H9 (cell line): ENCODE measurements at regions not wholly inside any gene's neighbourhood (a gene's known extent, or its start where the extent isn't known, plus 50 kb on each side); places are given as distances from the start of the nearest gene placed in this dataset.

Experiments
- DNase-seq: peaks from one replicate; pipeline ENCODE4 v3.0.0-alpha.2; 2017
- H2AFZ ChIP-seq: one replicate; pipeline ENCODE4 v1.6.1; 2013; ENCODE audit warnings: mild to moderate bottlenecking, low read length, control low read depth, moderate library complexity
- H2AK5ac ChIP-seq: 2 replicates; pipeline ENCODE4 v1.6.1; 2013; ENCODE audit warnings: low read length, control low read depth, mixed read lengths; ENCODE audit not compliant: insufficient read length
- H2BK120ac ChIP-seq: one replicate; pipeline ENCODE4 v1.6.1; 2013; ENCODE audit warnings: low read depth, mild to moderate bottlenecking, low read length, control low read depth, inconsistent platforms; ENCODE audit not compliant: poor library complexity, severe bottlenecking
- H2BK12ac ChIP-seq: 2 replicates; pipeline ENCODE4 v1.6.1; 2013; ENCODE audit warnings: low read length, control low read depth, mixed read lengths, low read depth; ENCODE audit not compliant: insufficient read length
- H2BK15ac ChIP-seq: 2 replicates; pipeline ENCODE4 v1.6.1; 2013; ENCODE audit warnings: low read depth, low read length, control low read depth
- H2BK20ac ChIP-seq: one replicate; pipeline ENCODE4 v1.6.1; 2013; ENCODE audit warnings: low read depth, mild to moderate bottlenecking, low read length, control low read depth, inconsistent platforms; ENCODE audit not compliant: poor library complexity, severe bottlenecking
- H2BK5ac ChIP-seq: 2 replicates; pipeline ENCODE4 v1.6.1; 2013; ENCODE audit warnings: low read length, control low read depth, mixed read lengths; ENCODE audit not compliant: insufficient read length
- H3K14ac ChIP-seq: 2 replicates; pipeline ENCODE4 v1.6.1; 2013; ENCODE audit warnings: low read length, control low read depth; ENCODE audit not compliant: insufficient read depth
- H3K18ac ChIP-seq: 2 replicates; pipeline ENCODE4 v1.6.1; 2013; ENCODE audit warnings: low read depth, mild to moderate bottlenecking, mixed read lengths, low read length, control low read depth; ENCODE audit not compliant: insufficient read length
- H3K23ac ChIP-seq: 2 replicates; pipeline ENCODE4 v1.6.1; 2013; ENCODE audit warnings: low read length, control low read depth, mixed read lengths, low read depth; ENCODE audit not compliant: insufficient read length
- H3K23me2 ChIP-seq: 2 replicates; pipeline ENCODE4 v1.6.1; 2013; ENCODE audit warnings: low read depth, mild to moderate bottlenecking, mixed read lengths, low read length, control low read depth; ENCODE audit not compliant: insufficient read length, poor library complexity, severe bottlenecking
- H3K27ac ChIP-seq: 2 replicates; pipeline ENCODE4 v1.5.1; 2013; ENCODE audit warnings: low read length, control low read depth, mixed read lengths, low read depth; ENCODE audit not compliant: insufficient read length
- H3K27me3 ChIP-seq: 2 replicates; pipeline ENCODE4 v1.6.1; 2013; ENCODE audit warnings: low read length, control low read depth, inconsistent platforms; ENCODE audit not compliant: insufficient read depth
- H3K4ac ChIP-seq: 2 replicates; pipeline ENCODE4 v1.6.1; 2013; ENCODE audit warnings: low read depth, mild to moderate bottlenecking, control low read depth, inconsistent platforms, low read length, moderate library complexity
- H3K4me1 ChIP-seq: 2 replicates; pipeline ENCODE4 v1.6.1; 2013; ENCODE audit warnings: low read length, control low read depth, inconsistent platforms; ENCODE audit not compliant: insufficient read depth
- H3K4me2 ChIP-seq: 2 replicates; pipeline ENCODE4 v1.6.1; 2013; ENCODE audit warnings: low read length, control low read depth, mixed read lengths; ENCODE audit not compliant: insufficient read length, insufficient read depth
- H3K56ac ChIP-seq: 2 replicates; pipeline ENCODE4 v1.6.1; 2013; ENCODE audit warnings: low read depth, mild to moderate bottlenecking, mixed read lengths, low read length, control low read depth; ENCODE audit not compliant: insufficient read length
- H3K79me1 ChIP-seq: 2 replicates; pipeline ENCODE4 v1.6.1; 2013; ENCODE audit warnings: low read depth, mild to moderate bottlenecking, moderate library complexity, low read length, control low read depth, inconsistent platforms; ENCODE audit not compliant: insufficient read depth, poor library complexity, severe bottlenecking
- H3K79me2 ChIP-seq: 2 replicates; pipeline ENCODE4 v1.6.1; 2013; ENCODE audit warnings: low read length, control low read depth, inconsistent platforms; ENCODE audit not compliant: insufficient read depth
- H3K9ac ChIP-seq: 2 replicates; pipeline ENCODE4 v1.6.1; 2013; ENCODE audit warnings: low read length, control low read depth, mixed read lengths; ENCODE audit not compliant: insufficient read length; ENCODE audit errors: extremely low read depth
- H3K9me3 ChIP-seq: one replicate; pipeline ENCODE4 v1.6.1; 2013; ENCODE audit warnings: low read depth, low read length, inconsistent platforms; ENCODE audit not compliant: control insufficient read depth
- H3T11ph ChIP-seq: one replicate; pipeline ENCODE4 v1.6.1; 2013; ENCODE audit warnings: mild to moderate bottlenecking, low read length, control low read depth, inconsistent platforms
- H4K20me1 ChIP-seq: one replicate; pipeline ENCODE4 v1.6.1; 2013; ENCODE audit not compliant: control insufficient read depth, insufficient read length, insufficient read depth
- H4K5ac ChIP-seq: 2 replicates; pipeline ENCODE4 v1.6.1; 2013; ENCODE audit warnings: low read depth, mild to moderate bottlenecking, mixed read lengths, low read length, control low read depth; ENCODE audit not compliant: insufficient read length
- H4K8ac ChIP-seq: replicated peaks from 2 replicates; pipeline ENCODE4 v1.6.1; 2013; ENCODE audit warnings: low read length, control low read depth, mixed read lengths, low read depth; ENCODE audit not compliant: insufficient read length
- H4K91ac ChIP-seq: 2 replicates; pipeline ENCODE4 v1.6.1; 2013; ENCODE audit warnings: low read depth, mild to moderate bottlenecking, moderate library complexity, mixed read lengths, low read length, control low read depth; ENCODE audit not compliant: insufficient read length
- H3K27ac Mint-ChIP-seq, 3 experiments: 2 replicates in 2 of 3; 3 replicates in 1 of 3; pipeline ENCODE4 v1.8.0; 2020 to 2021; ENCODE audit warnings: mixed read lengths in 3 of 3, mild to moderate bottlenecking in 1 of 3, moderate library complexity in 1 of 3
- H3K27me3 Mint-ChIP-seq: 2 replicates; pipeline ENCODE4 v1.8.0; 2021; ENCODE audit warnings: low read depth, mild to moderate bottlenecking, moderate library complexity, mixed read lengths
- H3K36me3 Mint-ChIP-seq, 3 experiments: 2 replicates in 2 of 3; 3 replicates in 1 of 3; pipeline ENCODE4 v1.8.0; 2020 to 2021; ENCODE audit warnings: low read depth in 3 of 3, mixed read lengths in 3 of 3; ENCODE audit not compliant: insufficient read depth in 1 of 3
- H3K4me1 Mint-ChIP-seq, 2 experiments: 2 replicates each; pipeline ENCODE4 v1.8.0; 2020; ENCODE audit warnings: mixed read lengths in 2 of 2
- H3K4me3 Mint-ChIP-seq, 2 experiments: 2 replicates in 1 of 2; 3 replicates in 1 of 2; pipeline ENCODE4 v1.8.0; 2020 to 2021; ENCODE audit warnings: mild to moderate bottlenecking in 2 of 2, mixed read lengths in 2 of 2, moderate library complexity in 1 of 2
- H3K9me3 Mint-ChIP-seq, 2 experiments: 2 replicates in 1 of 2; 3 replicates in 1 of 2; pipeline ENCODE4 v1.8.0; 2020; ENCODE audit warnings: mild to moderate bottlenecking in 2 of 2, mixed read lengths in 2 of 2, moderate library complexity in 1 of 2
- CTCF ChIP-seq: fragments of 200-600 bp; sonication (generic); conservative IDR thresholded peaks from 3 replicates; pipeline ENCODE4 v1.8.0; 2021; ENCODE audit warnings: antibody characterized with exemption, mild to moderate bottlenecking
- WGBS: extraction: QIAGEN DNeasy Blood & Tissue Kit; methylation state at CpG from one replicate; pipeline ENCODE4 v1.1.7; 2013; ENCODE audit warnings: missing lambda C conversion rate, low lambda C conversion rate, mixed read lengths; ENCODE audit not compliant: insufficient read length; ENCODE audit errors: extremely low coverage; 5-methylcytosine and 5-hydroxymethylcytosine counted together

- no peaks in the 10 kb centered on the region for H3K27me3 ChIP-seq
- H3K27ac Mint-ChIP-seq, result no peak overlapping the region
- H3K9me3 Mint-ChIP-seq, result no peaks in the 10 kb centered on the region
- no peak for DNase-seq
- no peak overlapping the region for H3K56ac ChIP-seq
- H3K9me3 ChIP-seq, result no peaks in the 10 kb centered on the region
- H2BK12ac ChIP-seq, result no peak overlapping the region
- H2BK120ac ChIP-seq, result no peak overlapping the region
- no peak overlapping the region for H2BK15ac ChIP-seq
- no peak overlapping the region for H3K14ac ChIP-seq
- no peak overlapping the region for H3K4ac ChIP-seq
- H4K91ac ChIP-seq, result no peak overlapping the region
- no peak overlapping the region for H3K27ac ChIP-seq
- H3K9ac ChIP-seq, result no peak overlapping the region
- no peak for TF ChIP-seq CTCF
- H3K4me1 Mint-ChIP-seq, result peaks cover 18 to 19% of the 10 kb centered on the region in 2 experiments
- H4K5ac ChIP-seq, result no peak overlapping the region
- H3T11ph ChIP-seq, result no peak overlapping the region
- H3K23me2 ChIP-seq, result no peaks in the 10 kb centered on the region
- no peak overlapping the region for H3K4me2 ChIP-seq
- no peaks in the 10 kb centered on the region for H3K79me2 ChIP-seq
- H3K36me3 Mint-ChIP-seq, result no peaks in the 10 kb centered on the region
- WGBS, result no CpG with 5 or more reads among the region's 3 CpGs
- peaks cover 3% of the 10 kb centered on the region; the same call in 1 of the 2 replicates for H3K4me1 ChIP-seq
- H2AK5ac ChIP-seq, result no peak overlapping the region
- H3K27me3 Mint-ChIP-seq, result no peaks in the 10 kb centered on the region
- no peak overlapping the region for H2BK20ac ChIP-seq
- H2BK5ac ChIP-seq, result no peak overlapping the region
- no peaks in the 10 kb centered on the region for H3K79me1 ChIP-seq
- H3K18ac ChIP-seq, result no peak overlapping the region
- no peak overlapping the region for H4K8ac ChIP-seq
- H4K20me1 ChIP-seq, result no peaks in the 10 kb centered on the region
- H3K23ac ChIP-seq, result no peak overlapping the region
- no peak overlapping the region for H2AFZ ChIP-seq
- no peak overlapping the region for H3K4me3 Mint-ChIP-seq
These were observed 99.6 kb upstream of the SEMA3D start for GRCh38 chr7:85286446-85286845.
